HFFc6 (cell line): ENCODE measurements at regions not wholly inside any gene's neighbourhood (a gene's known extent, or its start where the extent isn't known, plus 50 kb on each side); places are given as distances from the start of the nearest gene placed in this dataset.

ENCODE experiments used
- DNase-seq: peaks from one replicate; pipeline ENCODE4 v3.0.0-alpha.2; 2018
- H3K27ac Mint-ChIP-seq: 2 replicates; pipeline ENCODE4 v1.8.0; 2020; ENCODE audit warnings: mild to moderate bottlenecking, mixed read lengths
- H3K27me3 Mint-ChIP-seq: 2 replicates; pipeline ENCODE4 v1.8.0; 2021; ENCODE audit warnings: mild to moderate bottlenecking, moderate library complexity, mixed read lengths; ENCODE audit not compliant: insufficient read depth
- H3K36me3 Mint-ChIP-seq: 2 replicates; pipeline ENCODE4 v1.8.0; 2021; ENCODE audit warnings: low read depth, mixed read lengths
- H3K4me1 Mint-ChIP-seq: 2 replicates; pipeline ENCODE4 v1.8.0; 2020; ENCODE audit warnings: low read depth, mixed read lengths
- H3K4me3 Mint-ChIP-seq: 2 replicates; pipeline ENCODE4 v1.8.0; 2020; ENCODE audit warnings: mild to moderate bottlenecking, moderate library complexity, mixed read lengths
- H3K9me3 Mint-ChIP-seq: 2 replicates; pipeline ENCODE4 v1.8.0; 2020; ENCODE audit warnings: mild to moderate bottlenecking, mixed read lengths
- CTCF ChIP-seq: fragments of 200-600 bp; sonication (generic); IDR thresholded peaks from 2 replicates; pipeline ENCODE4 v1.5.0; 2021; ENCODE audit warnings: antibody characterized with exemption, mild to moderate bottlenecking

GRCh38 chr5:89236900-89237299 is 353.9 kb upstream of the MEF2C start:
- TF ChIP-seq CTCF, result no peak
- H3K36me3 Mint-ChIP-seq, result no peaks in the 10 kb centered on the region
- no peak for DNase-seq
- no peaks in the 10 kb centered on the region for H3K9me3 Mint-ChIP-seq
- no peaks in the 10 kb centered on the region for H3K27me3 Mint-ChIP-seq
- no peaks in the 10 kb centered on the region for H3K4me1 Mint-ChIP-seq
- no peak overlapping the region for H3K4me3 Mint-ChIP-seq
- no peak overlapping the region for H3K27ac Mint-ChIP-seq

GRCh38 chr5:89233462-89233861 is 350.5 kb upstream of the MEF2C start:
- no peak for DNase-seq
- Mint-ChIP-seq H3K27ac (no peak overlapping the region), H3K36me3 (no peaks in the 10 kb centered on the region), H3K9me3 (no peaks in the 10 kb centered on the region), H3K4me3 (no peak overlapping the region), H3K27me3 (no peaks in the 10 kb centered on the region), H3K4me1 (no peaks in the 10 kb centered on the region)
- TF ChIP-seq CTCF, result no peak

- Mint-ChIP-seq H3K27ac (no peak overlapping the region), H3K4me1 (no peaks in the 10 kb centered on the region), H3K27me3 (no peaks in the 10 kb centered on the region), H3K9me3 (no peaks in the 10 kb centered on the region), H3K36me3 (no peaks in the 10 kb centered on the region), H3K4me3 (no peak overlapping the region)
- TF ChIP-seq CTCF, result no peak
- no peak for DNase-seq
These were observed 349.2 kb upstream of the MEF2C start for GRCh38 chr5:89232139-89232603.

GRCh38 chr5:89230178-89230577 is 347.2 kb upstream of the MEF2C start:
- no peaks in the 10 kb centered on the region for H3K27me3 Mint-ChIP-seq
- DNase-seq, result no peak
- no peaks in the 10 kb centered on the region for H3K4me1 Mint-ChIP-seq
- H3K27ac Mint-ChIP-seq, result no peak overlapping the region
- no peak for TF ChIP-seq CTCF
- no peak overlapping the region for H3K4me3 Mint-ChIP-seq
- no peaks in the 10 kb centered on the region for H3K36me3 Mint-ChIP-seq
- no peaks in the 10 kb centered on the region for H3K9me3 Mint-ChIP-seq

GRCh38 chr5:89229331-89230070 is 346.5 kb upstream of the MEF2C start:
- no peak overlapping the region for H3K4me3 Mint-ChIP-seq
- no peak for TF ChIP-seq CTCF
- no peaks in the 10 kb centered on the region for H3K4me1 Mint-ChIP-seq
- H3K9me3 Mint-ChIP-seq, result no peaks in the 10 kb centered on the region
- no peak overlapping the region for H3K27ac Mint-ChIP-seq
- no peaks in the 10 kb centered on the region for H3K36me3 Mint-ChIP-seq
- H3K27me3 Mint-ChIP-seq, result no peaks in the 10 kb centered on the region
- DNase-seq, result no peak
